ENCODE measurements at regions not wholly inside any gene's neighbourhood (a gene's known extent, or its start where the extent isn't known, plus 50 kb on each side); places are given as distances from the start of the nearest gene placed in this dataset.

- intact Hi-C loops (cut with DNase I; ENCODE audit: low total_unique reads) = no loop called here
- Histone ChIP-seq H3K9me3 (no peaks in the 10 kb centered on the region), H3K4me3 (no peak overlapping the region), H3K36me3 (no peaks in the 10 kb centered on the region), H3K27ac (no peak overlapping the region), H3K27me3 (no peaks in the 10 kb centered on the region), H3K4me1 (no peaks in the 10 kb centered on the region)
- TF ChIP-seq POLR2AphosphoS5 (IDR thresholded peaks at IDR 0.05) = no peak
- TF ChIP-seq POLR2A (IDR thresholded peaks at IDR 0.05) = no peak
- no peak for DNase-seq (ENCODE audit: low spot score in 2 of 2)
These were observed 1532.6 kb downstream of the C4orf33 start for GRCh38 chr4:130628531-130628930.

GRCh38 chr4:130632731-130633604, 1537.0 kb downstream of the C4orf33 start:
- intact Hi-C loops (cut with DNase I; ENCODE audit: low total_unique reads) = no loop called here
- Histone ChIP-seq H3K27ac (no peak overlapping the region), H3K4me1 (no peaks in the 10 kb centered on the region), H3K4me3 (no peak overlapping the region), H3K9me3 (peaks cover 0 to 8% of the 10 kb centered on the region in 2 donors), H3K27me3 (no peaks in the 10 kb centered on the region), H3K36me3 (no peaks in the 10 kb centered on the region)
- TF ChIP-seq POLR2AphosphoS5 (IDR thresholded peaks at IDR 0.05) (no peak), POLR2A (IDR thresholded peaks at IDR 0.05) (no peak)
- TF ChIP-seq, protein P1, sequence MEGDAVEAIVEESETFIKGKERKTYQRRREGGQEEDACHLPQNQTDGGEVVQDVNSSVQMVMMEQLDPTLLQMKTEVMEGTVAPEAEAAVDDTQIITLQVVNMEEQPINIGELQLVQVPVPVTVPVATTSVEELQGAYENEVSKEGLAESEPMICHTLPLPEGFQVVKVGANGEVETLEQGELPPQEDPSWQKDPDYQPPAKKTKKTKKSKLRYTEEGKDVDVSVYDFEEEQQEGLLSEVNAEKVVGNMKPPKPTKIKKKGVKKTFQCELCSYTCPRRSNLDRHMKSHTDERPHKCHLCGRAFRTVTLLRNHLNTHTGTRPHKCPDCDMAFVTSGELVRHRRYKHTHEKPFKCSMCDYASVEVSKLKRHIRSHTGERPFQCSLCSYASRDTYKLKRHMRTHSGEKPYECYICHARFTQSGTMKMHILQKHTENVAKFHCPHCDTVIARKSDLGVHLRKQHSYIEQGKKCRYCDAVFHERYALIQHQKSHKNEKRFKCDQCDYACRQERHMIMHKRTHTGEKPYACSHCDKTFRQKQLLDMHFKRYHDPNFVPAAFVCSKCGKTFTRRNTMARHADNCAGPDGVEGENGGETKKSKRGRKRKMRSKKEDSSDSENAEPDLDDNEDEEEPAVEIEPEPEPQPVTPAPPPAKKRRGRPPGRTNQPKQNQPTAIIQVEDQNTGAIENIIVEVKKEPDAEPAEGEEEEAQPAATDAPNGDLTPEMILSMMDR (IDR thresholded peaks at IDR 0.05) = no peak
- no peak for DNase-seq (ENCODE audit: low spot score in 2 of 2)

DNA sequence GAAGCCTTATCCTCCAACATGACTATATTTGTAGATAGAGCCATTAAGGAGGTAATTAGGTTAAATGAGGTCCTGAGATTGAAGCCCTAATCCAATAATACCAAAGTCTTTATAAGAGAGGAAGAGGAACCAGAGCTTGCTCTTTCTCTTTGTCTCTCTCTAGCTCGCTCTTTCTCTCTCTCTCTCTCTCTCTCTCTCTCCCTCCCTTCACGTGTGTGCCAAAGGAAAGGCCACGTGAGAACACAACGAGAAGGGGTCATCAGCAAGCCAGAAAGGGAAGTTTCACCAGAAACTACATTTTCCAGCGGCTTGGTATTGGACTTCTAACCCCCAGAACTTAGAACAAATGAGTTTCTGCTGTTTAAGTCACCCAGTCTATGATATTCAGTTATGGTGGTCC, 1540.5 kb downstream of the C4orf33 start:
- TF ChIP-seq POLR2A (IDR thresholded peaks at IDR 0.05) = no peak
- TF ChIP-seq, protein P1 (IDR thresholded peaks at IDR 0.05) = no peak
- TF ChIP-seq POLR2AphosphoS5 (IDR thresholded peaks at IDR 0.05) = no peak
- H3K27ac ChIP-seq = no peak overlapping the region
- no peaks in the 10 kb centered on the region for H3K4me1 ChIP-seq
- no peak overlapping the region for H3K4me3 ChIP-seq
- no peak for DNase-seq (ENCODE audit: low spot score in 2 of 2)
- peaks cover 0 to 8% of the 10 kb centered on the region in 2 donors for H3K9me3 ChIP-seq
- no peaks in the 10 kb centered on the region for H3K27me3 ChIP-seq
- no peaks in the 10 kb centered on the region for H3K36me3 ChIP-seq
- intact Hi-C loops (cut with DNase I; ENCODE audit: low total_unique reads) = no loop called here

DNA sequence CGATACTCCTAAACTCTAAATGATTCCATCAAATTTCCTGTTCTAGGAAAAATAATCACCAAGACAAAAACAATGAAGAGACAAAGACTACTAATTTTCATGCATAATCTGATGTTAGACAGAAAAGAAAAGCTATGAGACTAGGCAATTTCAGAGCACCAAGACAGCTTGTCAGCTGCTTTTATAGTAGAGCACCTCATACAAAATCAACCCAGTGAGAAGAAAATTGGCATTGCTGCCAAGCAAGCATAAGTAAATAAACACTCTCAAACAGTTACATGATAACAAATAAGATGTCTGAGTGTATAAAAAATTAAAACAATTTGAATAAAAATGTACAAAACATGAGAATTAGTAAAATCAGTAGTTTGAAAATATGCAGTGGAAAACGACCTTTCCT, 1544.6 kb downstream of the C4orf33 start:
- H3K9me3 ChIP-seq = no peaks in the 10 kb centered on the region
- H3K27ac ChIP-seq = no peak overlapping the region
- no peak overlapping the region for H3K4me3 ChIP-seq
- H3K36me3 ChIP-seq = no peaks in the 10 kb centered on the region
- H3K4me1 ChIP-seq = no peaks in the 10 kb centered on the region
- no peaks in the 10 kb centered on the region for H3K27me3 ChIP-seq
- intact Hi-C loops (cut with DNase I; ENCODE audit: low total_unique reads) = no loop called here
- no peak for DNase-seq (ENCODE audit: low spot score in 2 of 2)
- TF ChIP-seq, protein P1 (IDR thresholded peaks at IDR 0.05) = no peak
- TF ChIP-seq POLR2AphosphoS5 (IDR thresholded peaks at IDR 0.05) = no peak
- no peak for TF ChIP-seq POLR2A (IDR thresholded peaks at IDR 0.05)

DNA sequence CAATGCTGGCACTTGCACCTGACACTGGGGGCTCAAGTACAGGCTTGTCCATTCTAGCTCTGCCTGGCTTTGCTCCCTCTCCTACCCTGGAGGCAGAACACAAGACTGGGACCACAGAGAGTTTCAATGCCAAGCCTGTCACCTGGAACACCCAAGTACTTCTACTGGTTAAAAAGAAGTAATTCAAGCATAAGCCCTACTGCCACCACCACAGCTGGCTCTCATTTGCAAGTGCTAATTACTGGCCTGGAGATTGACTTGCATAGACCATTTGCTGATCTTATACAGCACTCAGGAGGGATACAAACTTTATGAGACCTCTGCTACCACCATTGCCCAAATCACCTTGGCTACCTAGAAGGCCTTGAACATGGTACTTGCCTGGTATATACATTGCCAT, 1550.9 kb downstream of the C4orf33 start:
- H3K36me3 ChIP-seq = no peaks in the 10 kb centered on the region
- intact Hi-C loops (cut with DNase I; ENCODE audit: low total_unique reads) = no loop called here
- H3K4me3 ChIP-seq = no peak overlapping the region
- no peaks in the 10 kb centered on the region for H3K9me3 ChIP-seq
- H3K27ac ChIP-seq = no peak overlapping the region
- H3K27me3 ChIP-seq = no peaks in the 10 kb centered on the region
- TF ChIP-seq, protein P1 (IDR thresholded peaks at IDR 0.05) = no peak
- TF ChIP-seq POLR2AphosphoS5 (IDR thresholded peaks at IDR 0.05) = no peak
- no peak for TF ChIP-seq POLR2A (IDR thresholded peaks at IDR 0.05)
- no peak for DNase-seq (ENCODE audit: low spot score in 2 of 2)
- H3K4me1 ChIP-seq = no peaks in the 10 kb centered on the region
